DMS53 (cell line): ENCODE measurements at regions not wholly inside any gene's neighbourhood (a gene's known extent, or its start where the extent isn't known, plus 50 kb on each side); places are given as distances from the start of the nearest gene placed in this dataset.

Experiments used
- DNase-seq: peaks from one replicate; lab custom pipeline; 2025; lab: John Stamatoyannopoulos, UW

- no peak for DNase-seq
Measured at GRCh38 chr2:81942136-81942680, 1637.7 kb upstream of the LRRTM1 start.

- DNase-seq: no peak
Measured at GRCh38 chr2:81940266-81940955, 1635.9 kb upstream of the LRRTM1 start.

GRCh38 chr2:81937944-81938343 lies 1633.4 kb upstream of the LRRTM1 start:
- no peak for DNase-seq

- DNase-seq: no peak
Measured at GRCh38 chr2:81903534-81903933, 1599.0 kb upstream of the LRRTM1 start.

- peak; percentile 70 for DNase-seq
Measured at GRCh38 chr2:81901017-81901416, 1596.5 kb upstream of the LRRTM1 start.

GRCh38 chr2:81895620-81896250 lies 1591.2 kb upstream of the LRRTM1 start:
- DNase-seq: peak; percentile 52

- DNase-seq: peak; percentile 60
Measured at GRCh38 chr2:81894451-81894990, 1590.0 kb upstream of the LRRTM1 start.

- no peak for DNase-seq
Measured at GRCh38 chr2:81876624-81877023, 1572.1 kb upstream of the LRRTM1 start.

- peak; percentile 3 for DNase-seq
Measured at GRCh38 chr2:81872006-81872405, 1567.5 kb upstream of the LRRTM1 start.

- DNase-seq: no peak
Measured at GRCh38 chr2:81870119-81870518, 1565.6 kb upstream of the LRRTM1 start.

- peak; percentile 67 for DNase-seq
Measured at GRCh38 chr2:81858998-81859397, 1554.4 kb upstream of the LRRTM1 start.

GRCh38 chr2:81853341-81853740 lies 1548.8 kb upstream of the LRRTM1 start:
- peak; percentile 19 for DNase-seq

- no peak for DNase-seq
Measured at GRCh38 chr2:81852651-81853050, 1548.1 kb upstream of the LRRTM1 start.

- no peak for DNase-seq
Measured at GRCh38 chr2:81839780-81840179, 1535.2 kb upstream of the LRRTM1 start.

- DNase-seq: peak; percentile 24
Measured at GRCh38 chr2:81835321-81836000, 1530.9 kb upstream of the LRRTM1 start.

GRCh38 chr2:81786811-81787210 lies 1482.3 kb upstream of the LRRTM1 start:
- DNase-seq: no peak

- DNase-seq: no peak
Measured at GRCh38 chr2:81767187-81767912, 1462.8 kb upstream of the LRRTM1 start.

GRCh38 chr2:81747481-81748070 lies 1443.0 kb upstream of the LRRTM1 start:
- DNase-seq: no peak

GRCh38 chr2:81739966-81740365 lies 1435.4 kb upstream of the LRRTM1 start:
- no peak for DNase-seq

GRCh38 chr2:81734981-81735380 lies 1430.4 kb upstream of the LRRTM1 start:
- no peak for DNase-seq

GRCh38 chr2:81714817-81715216 lies 1410.3 kb upstream of the LRRTM1 start:
- DNase-seq: no peak

GRCh38 chr2:81706856-81707255 lies 1402.3 kb upstream of the LRRTM1 start:
- peak; percentile 7 for DNase-seq
